HG03558 (cell line): ENCODE measurements at regions not wholly inside any gene's neighbourhood (a gene's known extent, or its start where the extent isn't known, plus 50 kb on each side); places are given as distances from the start of the nearest gene placed in this dataset.

Experiments
- ATAC-seq: cut with Tn5 transposase; IDR thresholded peaks from one replicate; pipeline ENCODE4 v1.9.1; 2021; ENCODE audit warnings: moderate number of reproducible peaks; ENCODE audit not compliant: unreplicated experiment; ENCODE audit errors: extremely low read depth

- no peak for ATAC-seq
These were observed 433.7 kb downstream of the FIGN start for GRCh38 chr2:163302141-163302540.

DNA sequence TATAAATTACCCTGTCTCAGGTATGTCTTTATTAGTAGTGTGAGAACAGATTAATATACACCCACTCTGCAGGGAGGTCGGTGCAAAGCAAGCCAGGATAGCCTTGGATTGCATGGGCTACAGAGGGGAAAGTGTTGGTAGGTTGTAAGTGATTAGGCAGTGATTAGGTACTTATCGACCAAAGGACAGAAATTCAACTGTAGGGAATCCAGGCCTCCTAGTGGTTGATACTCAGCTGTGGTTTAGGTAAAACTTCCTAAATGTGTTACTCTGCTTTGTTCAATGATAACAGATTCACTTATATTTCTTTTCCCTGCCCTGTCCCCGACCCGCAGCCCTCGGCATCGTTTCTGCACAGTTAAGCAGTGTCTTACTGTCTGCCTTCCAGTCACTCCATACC is 444.0 kb downstream of the FIGN start:
- no peak for ATAC-seq

DNA sequence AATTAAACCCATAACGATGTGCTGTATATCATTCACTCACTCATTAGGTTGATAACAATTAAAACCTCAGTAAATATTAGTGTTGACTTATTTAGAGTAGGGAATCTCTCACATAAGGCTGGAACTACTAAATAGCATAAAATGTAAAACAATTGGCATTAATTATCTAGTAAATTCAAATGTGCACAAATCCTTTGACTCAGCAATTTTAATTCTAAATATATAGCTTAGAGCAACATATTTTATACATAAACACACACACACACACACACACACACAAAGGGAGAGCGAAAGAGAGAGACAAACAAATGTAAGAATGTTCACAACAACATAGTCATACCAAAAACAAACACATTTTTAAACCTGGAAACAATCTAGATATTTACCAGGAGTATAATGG is 443.1 kb upstream of the KCNH7 start:
- no peak for ATAC-seq

DNA sequence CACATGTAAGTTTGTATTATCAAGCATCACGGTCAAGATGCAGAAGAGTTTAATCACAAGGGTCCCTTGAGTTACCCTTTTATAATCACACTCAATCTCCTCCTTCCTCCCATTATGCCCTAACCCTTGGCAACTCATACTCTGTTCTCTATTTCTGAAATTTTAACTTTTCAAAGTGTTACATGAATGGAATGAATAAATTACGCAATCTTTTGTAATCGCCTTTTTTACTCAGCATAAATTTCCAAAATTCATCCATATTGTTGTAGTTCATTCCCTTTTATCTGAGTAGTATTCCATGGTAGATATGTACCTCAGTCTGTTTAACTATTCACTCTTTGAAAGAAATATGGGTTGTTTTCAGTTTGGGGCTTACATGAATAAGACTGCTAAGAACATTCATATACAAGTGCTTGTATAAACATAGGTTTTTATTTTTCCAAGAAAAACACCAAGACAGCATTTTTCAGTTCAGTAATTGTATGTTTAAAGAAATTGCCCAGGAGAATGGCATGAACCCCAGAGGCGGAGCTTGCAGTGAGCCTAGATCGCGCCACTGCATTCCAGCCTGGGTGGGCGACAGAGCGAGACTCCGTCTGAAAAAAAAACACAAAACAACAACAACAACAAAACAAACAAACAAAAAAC is 430.9 kb upstream of the KCNH7 start:
- no peak for ATAC-seq

DNA sequence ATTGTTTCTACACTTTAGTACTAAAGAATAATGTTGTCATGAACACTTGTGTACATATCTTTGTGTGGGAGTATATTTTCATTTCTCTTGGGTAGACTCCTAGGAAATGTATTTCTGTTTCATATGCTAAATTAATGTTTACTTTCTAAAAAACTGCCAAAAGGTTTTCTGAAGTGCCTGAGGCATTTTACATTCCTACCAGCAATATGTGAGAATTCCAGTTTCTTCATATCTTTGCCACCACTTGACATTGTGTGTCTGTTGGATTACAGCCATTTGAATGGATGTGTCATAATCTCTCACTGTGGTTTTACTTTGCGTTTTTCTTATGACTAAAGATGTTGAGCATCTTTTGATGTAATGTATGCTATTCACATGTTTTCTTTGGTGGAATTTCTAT is 428.2 kb upstream of the KCNH7 start:
- ATAC-seq, result no peak

GRCh38 chr2:163265562-163265961 is 427.0 kb upstream of the KCNH7 start:
- no peak for ATAC-seq

- ATAC-seq, result no peak
These were observed 425.8 kb upstream of the KCNH7 start for GRCh38 chr2:163264341-163264740.

GRCh38 chr2:163259489-163259888 is 420.9 kb upstream of the KCNH7 start:
- ATAC-seq, result no peak

- no peak for ATAC-seq
These were observed 416.5 kb upstream of the KCNH7 start for GRCh38 chr2:163255086-163255485.

DNA sequence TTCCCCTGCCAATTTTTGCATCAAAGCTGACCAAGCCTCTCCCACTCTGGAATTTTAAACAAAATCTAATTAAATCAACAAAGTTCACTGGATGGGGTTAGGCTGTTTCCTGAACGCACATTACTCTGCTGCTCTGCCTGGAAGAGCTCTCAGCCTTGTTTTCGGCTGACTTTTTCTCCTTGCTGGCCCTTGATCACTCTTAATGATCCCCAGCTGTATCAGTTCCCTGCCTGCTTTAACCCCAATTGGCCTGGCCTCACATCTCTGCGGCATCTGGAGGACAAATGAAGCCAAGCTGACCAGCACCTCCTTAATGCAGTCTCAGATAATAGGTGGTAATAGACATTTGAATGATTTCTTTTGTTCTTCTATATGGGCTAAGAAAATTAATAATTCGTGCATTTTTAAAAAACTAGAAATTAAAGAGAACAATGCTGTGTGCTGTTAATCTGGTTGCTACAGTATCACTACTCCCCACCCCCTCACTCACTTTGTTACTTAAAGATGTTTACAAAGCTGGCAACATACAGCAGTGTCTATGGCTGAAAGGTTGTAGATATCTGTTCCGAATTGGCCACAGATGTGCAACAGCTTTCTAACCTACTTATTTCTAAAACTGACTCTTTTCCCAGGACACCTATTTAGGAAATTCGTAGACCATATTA is 415.2 kb upstream of the KCNH7 start:
- no peak for ATAC-seq

- no peak for ATAC-seq
These were observed 413.6 kb upstream of the KCNH7 start for GRCh38 chr2:163252199-163252598.

DNA sequence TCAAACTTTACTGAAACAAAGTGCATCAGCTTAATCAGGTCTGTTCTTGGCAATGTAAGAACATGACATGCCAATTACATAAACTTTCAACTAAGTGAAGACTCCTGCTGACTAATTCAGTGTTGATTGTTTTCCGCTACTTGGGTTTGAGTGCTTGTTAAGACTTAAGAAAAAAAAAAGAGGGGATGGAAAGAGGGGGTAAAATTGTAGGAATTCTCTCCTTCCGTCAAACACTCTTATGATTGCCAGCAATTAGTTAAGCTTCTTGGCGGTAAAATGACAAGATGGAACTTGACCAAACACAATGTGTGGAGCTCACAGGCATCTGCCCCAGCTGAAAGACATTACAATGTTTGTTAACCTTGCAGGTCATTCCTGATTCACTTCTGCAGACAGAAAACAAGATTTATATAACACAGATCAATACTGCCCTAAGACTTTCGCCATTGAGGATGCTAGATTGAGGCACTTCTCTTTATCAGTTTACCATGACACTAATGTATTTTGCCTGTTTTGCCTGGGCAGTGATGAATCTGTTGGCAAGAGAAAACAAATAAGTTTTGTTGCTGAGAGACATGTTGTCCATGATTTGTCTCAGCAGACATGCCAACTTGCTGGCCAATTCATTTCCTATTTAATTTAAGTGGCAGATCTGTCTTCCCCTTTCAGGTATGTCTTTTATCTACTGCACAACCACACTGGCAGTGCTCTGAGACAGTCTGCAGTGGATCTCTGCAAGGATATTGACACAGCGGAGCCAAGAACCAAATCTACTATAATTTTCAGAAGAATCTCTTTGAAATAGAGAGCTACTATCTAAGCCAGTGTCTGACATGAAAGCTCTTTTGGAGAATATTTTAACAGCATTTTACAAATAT is 410.0 kb upstream of the KCNH7 start:
- ATAC-seq, result no peak

- ATAC-seq, result no peak
These were observed 409.3 kb upstream of the KCNH7 start for GRCh38 chr2:163247847-163248220.

DNA sequence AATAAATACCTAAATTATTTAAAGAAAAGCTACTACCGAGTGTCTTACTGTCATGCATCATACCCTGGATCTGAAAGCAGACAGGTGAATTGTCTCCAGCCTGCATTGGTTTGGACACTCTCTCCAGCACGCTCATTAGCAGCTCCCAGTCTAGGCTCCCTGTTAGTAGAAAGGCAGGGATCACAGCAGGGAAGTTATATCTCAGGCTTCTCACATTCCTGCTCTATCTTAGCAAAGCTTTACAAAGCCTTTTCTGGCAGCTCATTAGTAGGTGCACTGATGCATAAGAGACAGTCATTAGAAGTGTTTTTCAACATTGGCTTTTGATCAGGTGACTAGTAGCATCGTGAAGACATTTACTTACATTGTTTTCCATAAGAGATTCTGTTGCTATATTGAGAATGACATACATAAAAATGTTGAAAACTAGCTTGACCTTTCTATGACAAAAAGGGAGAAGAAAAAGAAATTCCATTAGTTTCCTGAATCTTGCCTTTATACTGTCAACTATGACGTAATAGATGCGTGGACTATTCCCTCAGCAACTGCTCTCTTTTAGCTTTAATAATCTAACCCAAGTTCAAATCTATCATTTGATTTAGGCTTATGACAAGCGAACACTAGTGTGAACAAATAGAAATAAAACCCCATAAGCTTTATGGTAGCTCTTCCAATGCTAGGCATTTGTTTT is 408.7 kb upstream of the KCNH7 start:
- no peak for ATAC-seq

- no peak for ATAC-seq
These were observed 407.6 kb upstream of the KCNH7 start for GRCh38 chr2:163246135-163246534.

- ATAC-seq, result no peak
These were observed 398.0 kb upstream of the KCNH7 start for GRCh38 chr2:163236553-163236952.

DNA sequence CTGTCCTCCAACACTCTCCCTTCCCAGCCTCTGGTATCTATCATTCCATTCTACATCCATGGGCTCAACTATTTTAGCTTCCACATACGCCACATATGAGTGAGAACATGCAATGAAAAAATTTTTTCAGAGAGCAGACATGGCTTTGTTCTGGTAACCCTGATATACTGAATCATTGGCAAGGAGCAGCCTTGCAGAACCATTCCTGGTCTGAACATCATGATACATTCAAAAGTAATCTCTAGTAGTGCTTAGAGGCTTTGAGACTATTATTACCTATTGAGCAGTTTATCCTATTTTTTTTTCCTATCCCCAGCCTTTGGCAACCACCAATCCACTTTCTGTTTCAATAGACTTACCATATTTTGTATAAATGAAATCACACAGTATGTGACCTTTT is 393.1 kb upstream of the KCNH7 start:
- ATAC-seq, result no peak

DNA sequence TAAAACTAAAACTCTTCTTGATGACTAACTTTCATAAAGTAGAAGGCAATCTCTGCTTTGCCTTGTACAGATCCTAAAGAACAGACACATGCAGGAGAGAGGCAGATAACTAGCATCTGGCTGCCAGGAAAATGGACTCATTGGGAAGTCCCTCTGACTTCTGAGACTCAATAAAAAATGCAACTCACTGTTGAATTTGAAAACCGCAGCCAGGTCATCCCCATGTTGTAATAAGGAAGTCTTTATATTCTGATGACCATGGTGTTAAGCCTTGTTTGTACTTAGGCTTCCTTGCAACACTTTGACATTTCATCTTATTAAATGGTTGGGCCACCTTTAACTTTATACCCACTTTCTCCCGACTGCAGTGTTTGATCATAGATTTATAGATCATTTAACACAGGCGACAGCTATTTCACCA is 375.1 kb upstream of the KCNH7 start:
- ATAC-seq, result no peak

DNA sequence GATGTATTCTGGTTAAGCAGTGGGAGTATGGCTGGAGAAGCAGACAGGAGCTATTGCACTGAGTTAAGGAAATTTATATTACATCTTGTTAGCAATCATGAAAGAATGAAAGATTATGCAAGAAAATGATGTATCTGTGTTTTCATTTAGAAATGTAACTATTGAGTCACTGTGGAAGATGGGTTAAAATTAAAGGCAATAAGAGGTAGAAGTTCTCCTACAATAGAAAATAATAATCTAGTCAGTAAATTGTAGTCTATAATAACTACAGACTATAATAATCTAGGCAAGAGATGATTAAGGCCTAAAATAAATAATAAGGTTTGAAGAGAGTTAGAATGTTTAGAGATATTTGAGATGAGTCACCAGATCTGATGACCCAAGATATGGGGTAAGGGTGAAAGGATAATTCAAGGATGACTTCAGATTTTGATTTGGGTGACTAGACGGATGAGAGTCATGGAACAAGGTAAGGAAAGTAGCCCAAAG is 371.9 kb upstream of the KCNH7 start:
- ATAC-seq, result no peak

DNA sequence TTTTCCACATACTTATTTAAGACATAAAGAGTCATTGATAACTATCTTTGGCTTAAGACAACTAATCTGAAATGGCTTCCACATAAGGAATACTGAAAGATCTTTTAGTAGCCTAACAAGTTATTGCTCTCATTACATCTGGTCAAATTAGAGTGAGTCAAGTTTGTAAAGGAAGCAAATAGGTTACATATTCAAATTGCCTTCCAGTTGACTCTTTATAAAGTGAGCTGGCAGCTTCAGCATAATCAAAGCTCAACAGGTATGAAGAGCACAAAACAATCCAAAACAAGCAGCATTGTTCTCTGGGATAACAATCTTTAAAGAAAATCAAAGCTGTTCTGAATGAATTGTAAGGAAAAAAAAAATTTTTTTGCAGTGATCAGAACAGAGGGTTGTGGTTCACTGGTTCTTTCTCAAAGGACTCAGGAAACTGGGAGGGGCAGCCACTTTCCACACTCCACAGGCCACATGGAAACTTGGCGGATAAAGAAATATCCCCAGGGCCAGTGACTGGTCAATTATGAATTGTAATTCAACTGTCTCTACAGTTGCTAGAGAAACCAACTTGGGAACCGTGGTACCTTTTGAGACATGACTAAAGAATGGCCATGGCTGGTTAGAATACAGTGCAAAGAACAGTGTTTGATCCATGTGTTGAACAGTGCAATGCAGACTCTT is 369.3 kb upstream of the KCNH7 start:
- ATAC-seq, result no peak
